ENCODE measurements at regions not wholly inside any gene's neighbourhood (a gene's known extent, or its start where the extent isn't known, plus 50 kb on each side); places are given as distances from the start of the nearest gene placed in this dataset.

GRCh38 chr17:31702041-31702440, 157.0 kb downstream of the COPRS start:
- no peak for DNase-seq

- DNase-seq, result no peak
Measured at GRCh38 chr17:31700973-31701372, 158.1 kb downstream of the COPRS start.

- DNase-seq, result no peak
Measured at GRCh38 chr17:31699886-31700285, 159.2 kb downstream of the COPRS start.

- DNase-seq, result no peak
Measured at GRCh38 chr17:31699281-31699680, 159.8 kb downstream of the COPRS start.

GRCh38 chr17:31698751-31699150, 160.3 kb downstream of the COPRS start:
- no peak for DNase-seq

GRCh38 chr17:31697838-31698237, 161.2 kb downstream of the COPRS start:
- DNase-seq, result no peak

- DNase-seq, result no peak
Measured at GRCh38 chr17:31696703-31697325, 162.2 kb downstream of the COPRS start.

- DNase-seq, result no peak
Measured at GRCh38 chr17:31696184-31696602, 162.9 kb downstream of the COPRS start.

GRCh38 chr17:31695456-31696090, 163.5 kb downstream of the COPRS start:
- no peak for DNase-seq

GRCh38 chr17:31693433-31694220, 165.4 kb downstream of the COPRS start:
- no peak for DNase-seq

- no peak for DNase-seq
Measured at GRCh38 chr17:31692632-31693031, 166.4 kb downstream of the COPRS start.

GRCh38 chr17:31692027-31692426, 167.0 kb downstream of the COPRS start:
- no peak for DNase-seq

GRCh38 chr17:31691251-31691905, 167.7 kb downstream of the COPRS start:
- no peak for DNase-seq

GRCh38 chr17:31690151-31690551, 168.9 kb downstream of the COPRS start:
- DNase-seq, result no peak

- DNase-seq, result no peak
Measured at GRCh38 chr17:31688701-31689100, 170.3 kb downstream of the COPRS start.

GRCh38 chr17:31687505-31688126, 171.4 kb downstream of the COPRS start:
- no peak for DNase-seq

- DNase-seq, result no peak
Measured at GRCh38 chr17:31686495-31686894, 172.5 kb downstream of the COPRS start.

- no peak for DNase-seq
Measured at GRCh38 chr17:31684901-31685300, 174.1 kb downstream of the COPRS start.

GRCh38 chr17:31680126-31680525, 178.9 kb downstream of the COPRS start:
- no peak for DNase-seq

- no peak for DNase-seq
Measured at GRCh38 chr17:31679667-31680066, 179.4 kb downstream of the COPRS start.

GRCh38 chr17:31678431-31678830, 180.6 kb downstream of the COPRS start:
- DNase-seq, result no peak

GRCh38 chr17:31677681-31678080, 181.4 kb downstream of the COPRS start:
- DNase-seq, result no peak

GRCh38 chr17:31677036-31677435, 182.0 kb downstream of the COPRS start:
- DNase-seq, result no peak

All from NCI-H187 (cell line).